AG09309 (cell line): ENCODE measurements at regions not wholly inside any gene's neighbourhood (a gene's known extent, or its start where the extent isn't known, plus 50 kb on each side); places are given as distances from the start of the nearest gene placed in this dataset.
"Not testable (repeated sequence)": the region's sequence is repeated elsewhere in the genome, so short reads cannot be mapped to it uniquely, and the experiment has no call there.

Source experiments
- DNase-seq: peaks from one replicate; pipeline ENCODE4 v3.0.0-alpha.2; 2010; ENCODE audit warnings: low read depth
- H3K4me3 ChIP-seq: 2 replicates; pipeline ENCODE4 v1.5.1; 2011; ENCODE audit warnings: mild to moderate bottlenecking, low read depth, low read length, moderate library complexity; ENCODE audit not compliant: control insufficient read depth
- TF ChIP-seq, protein P1 (sequence below): IDR thresholded peaks from 2 replicates; pipeline ENCODE4 v1.5.1; 2011; ENCODE audit warnings: mild to moderate bottlenecking, low read depth, low read length, inconsistent platforms; ENCODE audit not compliant: insufficient read depth, control insufficient read depth; ENCODE audit errors: missing control alignments

DNA sequence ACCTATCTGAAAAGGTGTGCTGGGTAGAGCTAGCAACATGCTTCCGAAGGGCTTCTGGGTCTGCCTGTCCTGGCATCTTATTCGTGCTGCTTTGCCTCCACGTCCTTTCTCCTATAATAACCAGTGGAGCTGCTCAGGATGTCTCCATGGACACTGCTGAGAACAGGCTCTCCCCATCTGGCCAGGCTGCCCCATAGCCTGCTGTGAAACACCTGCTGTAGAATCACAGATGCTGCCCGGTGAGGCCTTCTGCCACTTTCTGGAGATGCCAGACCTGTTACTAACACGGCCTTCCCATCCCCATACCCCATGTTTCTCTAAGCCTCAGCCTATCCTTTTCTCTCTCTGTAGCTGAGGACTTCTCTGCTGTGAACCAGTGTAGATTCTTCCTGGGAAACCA is 120.5 kb downstream of the IER5 start:
- no peak for DNase-seq
- TF ChIP-seq, protein P1, sequence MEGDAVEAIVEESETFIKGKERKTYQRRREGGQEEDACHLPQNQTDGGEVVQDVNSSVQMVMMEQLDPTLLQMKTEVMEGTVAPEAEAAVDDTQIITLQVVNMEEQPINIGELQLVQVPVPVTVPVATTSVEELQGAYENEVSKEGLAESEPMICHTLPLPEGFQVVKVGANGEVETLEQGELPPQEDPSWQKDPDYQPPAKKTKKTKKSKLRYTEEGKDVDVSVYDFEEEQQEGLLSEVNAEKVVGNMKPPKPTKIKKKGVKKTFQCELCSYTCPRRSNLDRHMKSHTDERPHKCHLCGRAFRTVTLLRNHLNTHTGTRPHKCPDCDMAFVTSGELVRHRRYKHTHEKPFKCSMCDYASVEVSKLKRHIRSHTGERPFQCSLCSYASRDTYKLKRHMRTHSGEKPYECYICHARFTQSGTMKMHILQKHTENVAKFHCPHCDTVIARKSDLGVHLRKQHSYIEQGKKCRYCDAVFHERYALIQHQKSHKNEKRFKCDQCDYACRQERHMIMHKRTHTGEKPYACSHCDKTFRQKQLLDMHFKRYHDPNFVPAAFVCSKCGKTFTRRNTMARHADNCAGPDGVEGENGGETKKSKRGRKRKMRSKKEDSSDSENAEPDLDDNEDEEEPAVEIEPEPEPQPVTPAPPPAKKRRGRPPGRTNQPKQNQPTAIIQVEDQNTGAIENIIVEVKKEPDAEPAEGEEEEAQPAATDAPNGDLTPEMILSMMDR = no peak

DNA sequence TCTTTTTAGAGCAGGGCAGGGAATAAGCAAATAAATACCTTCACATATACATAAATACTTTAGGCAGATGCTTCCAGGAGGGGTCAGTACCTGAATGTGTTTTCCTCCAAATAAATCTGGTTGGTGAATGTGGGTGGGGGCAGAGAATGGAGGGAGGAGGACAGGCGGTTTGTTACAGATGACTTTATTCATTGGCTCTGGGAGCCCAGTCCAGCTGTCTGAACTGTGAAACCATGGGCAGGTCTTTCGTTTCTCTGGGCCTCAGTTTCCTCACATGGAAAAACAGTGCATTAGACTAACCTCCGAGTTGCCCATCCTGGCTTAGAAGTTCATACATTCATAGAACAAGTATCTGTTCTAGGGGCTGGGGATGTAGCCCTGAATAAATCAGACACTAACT is 124.6 kb downstream of the IER5 start:
- no peak for DNase-seq
- no peak overlapping the region for H3K4me3 ChIP-seq
- TF ChIP-seq, protein P1 = no peak

More for the DNA sequence above, 120.5 kb downstream of the IER5 start:
- H3K4me3 ChIP-seq = no peak overlapping the region

DNA sequence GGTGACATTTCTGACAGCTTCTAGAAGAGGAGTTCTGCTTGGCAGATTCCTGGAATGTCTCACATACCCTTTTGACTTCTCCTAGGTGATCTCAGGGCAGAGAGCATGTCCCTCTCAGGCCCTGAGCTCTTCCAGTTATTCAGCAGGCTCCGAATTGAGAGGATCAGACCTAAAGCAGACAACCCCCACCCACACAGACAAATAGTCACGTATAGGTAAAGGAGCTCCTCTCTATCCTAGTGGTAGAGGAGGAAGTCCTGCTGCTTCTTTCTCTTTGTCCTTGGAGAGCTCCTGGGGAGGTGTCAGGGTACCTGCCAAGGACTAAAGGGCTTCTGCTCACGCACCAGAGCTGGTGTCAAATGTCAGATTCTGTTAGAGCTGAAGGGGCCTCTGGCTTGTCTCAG is 128.1 kb downstream of the IER5 start:
- DNase-seq = no peak

DNA sequence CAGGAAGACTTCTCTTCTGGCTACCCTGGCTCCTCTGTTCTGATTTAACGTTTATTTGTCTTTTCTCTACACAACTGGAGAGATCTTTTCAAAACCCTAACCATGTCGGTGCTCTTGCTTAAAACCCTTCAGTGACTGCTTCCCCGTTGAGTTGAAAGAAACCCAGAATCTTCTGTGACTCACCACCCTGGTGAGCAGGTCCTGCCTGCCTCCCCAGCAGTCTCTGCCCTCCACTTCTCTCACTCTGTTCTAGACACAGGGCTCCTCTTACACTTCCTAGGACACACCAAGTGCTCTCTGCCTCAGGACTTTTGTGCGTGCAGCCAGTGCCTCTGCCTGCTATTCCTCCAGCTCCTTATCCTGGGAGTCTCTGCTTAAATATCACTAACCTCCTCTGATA is 131.4 kb downstream of the IER5 start:
- TF ChIP-seq, protein P1 = no peak
- DNase-seq = no peak
- no peak overlapping the region for H3K4me3 ChIP-seq

More for the DNA sequence above, 128.1 kb downstream of the IER5 start:
- TF ChIP-seq, protein P1 = no peak
- no peak overlapping the region for H3K4me3 ChIP-seq

DNA sequence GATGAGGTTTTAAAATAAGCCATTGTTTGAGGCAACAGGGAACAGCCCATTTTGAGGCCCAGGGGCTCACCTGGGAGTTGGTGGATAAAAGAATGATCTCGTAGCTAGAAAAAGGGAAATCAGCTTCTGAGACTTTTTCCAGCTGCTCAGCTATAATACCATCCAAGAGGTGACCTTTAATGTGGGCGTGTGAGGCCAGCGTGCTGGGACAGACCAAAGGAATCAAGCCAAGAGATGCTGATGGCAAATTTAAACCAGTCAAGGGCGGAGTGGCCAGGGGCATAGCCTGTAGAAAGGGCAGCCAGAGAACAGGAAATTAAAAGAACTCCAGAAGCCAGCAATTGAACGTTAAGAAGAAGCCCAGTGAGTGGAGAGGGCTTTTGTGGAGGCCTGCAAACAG is 132.6 kb downstream of the IER5 start:
- DNase-seq = no peak
- TF ChIP-seq, protein P1 = no peak
- H3K4me3 ChIP-seq = no peak overlapping the region

DNA sequence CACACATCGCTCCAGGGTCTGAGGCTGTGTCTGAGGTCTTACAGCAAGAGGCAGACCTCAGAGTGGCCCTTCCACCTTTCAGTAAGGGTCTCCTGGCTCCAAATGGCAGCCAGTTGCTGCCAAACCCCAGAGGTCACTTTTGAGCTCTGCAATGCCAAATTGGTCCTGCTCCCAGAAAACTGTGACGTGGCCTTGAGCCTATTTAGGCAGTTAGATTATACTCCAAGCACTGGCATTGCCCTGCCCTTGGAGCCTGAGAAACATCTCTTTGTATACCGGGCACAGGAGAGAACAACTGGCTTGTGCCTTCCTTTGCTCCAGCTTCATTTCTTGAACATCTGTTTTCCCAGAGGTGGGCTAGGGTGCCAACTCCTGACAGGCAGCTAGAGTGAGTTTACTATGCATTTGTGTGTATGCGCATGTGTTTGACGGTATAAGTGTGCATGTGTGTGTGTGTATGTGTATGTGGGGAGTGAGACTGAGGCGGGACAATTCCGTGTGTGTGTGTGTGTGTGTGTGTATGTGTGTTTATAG is 134.5 kb downstream of the IER5 start:
- TF ChIP-seq, protein P1 = no peak
- no peak for DNase-seq
- H3K4me3 ChIP-seq = no peak overlapping the region

DNA sequence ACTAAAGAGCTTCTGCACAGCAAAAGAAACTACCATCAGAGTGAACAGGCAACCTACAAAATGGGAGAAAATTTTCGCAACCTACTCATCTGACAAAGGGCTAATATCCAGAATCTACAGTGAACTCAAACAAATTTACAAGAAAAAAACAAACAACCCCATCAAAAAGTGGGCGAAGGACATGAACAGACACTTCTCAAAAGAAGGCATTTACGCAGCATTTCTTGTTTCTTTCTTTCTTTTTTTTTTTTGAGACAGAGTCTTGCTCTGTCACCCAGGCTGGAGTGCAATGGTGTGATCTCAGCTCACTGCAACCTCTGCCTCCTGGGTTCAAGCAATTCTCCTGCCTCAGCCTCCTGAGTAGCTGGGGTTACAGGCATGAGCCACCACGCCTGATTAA is 138.2 kb downstream of the IER5 start:
- not testable (repeated sequence) for DNase-seq, H3K4me3 ChIP-seq
